ENCODE measurements at regions not wholly inside any gene's neighbourhood (a gene's known extent, or its start where the extent isn't known, plus 50 kb on each side); places are given as distances from the start of the nearest gene placed in this dataset.

- no peak for DNase-seq (ENCODE audit: low spot score)
- no peak for TF ChIP-seq CTCF (IDR thresholded peaks at IDR 0.05; ENCODE audit: unreplicated experiment)
- Mint-ChIP-seq H3K4me1 (ENCODE audit: unreplicated experiment) (peaks cover 9% of the 10 kb centered on the region), H3K9me3 (ENCODE audit: unreplicated experiment) (no peaks in the 10 kb centered on the region), H3K27me3 (ENCODE audit: unreplicated experiment) (no peaks in the 10 kb centered on the region), H3K27ac (ENCODE audit: unreplicated experiment) (no peak overlapping the region), H3K36me3 (ENCODE audit: low read depth, unreplicated experiment) (peaks cover 3% of the 10 kb centered on the region), H3K4me3 (ENCODE audit: unreplicated experiment) (no peak overlapping the region)
These were observed 111.8 kb downstream of the SLC25A47 start for GRCh38 chr14:100434911-100435438.

GRCh38 chr14:100435459-100435858 lies 112.3 kb downstream of the SLC25A47 start:
- TF ChIP-seq CTCF (IDR thresholded peaks at IDR 0.05; ENCODE audit: unreplicated experiment): no peak
- no peak for DNase-seq (ENCODE audit: low spot score)
- peaks cover 4% of the 10 kb centered on the region for H3K27me3 Mint-ChIP-seq (ENCODE audit: unreplicated experiment)
- no peak overlapping the region for H3K4me3 Mint-ChIP-seq (ENCODE audit: unreplicated experiment)
- no peaks in the 10 kb centered on the region for H3K9me3 Mint-ChIP-seq (ENCODE audit: unreplicated experiment)
- H3K36me3 Mint-ChIP-seq (ENCODE audit: low read depth, unreplicated experiment): peaks cover 3% of the 10 kb centered on the region
- peaks cover 14% of the 10 kb centered on the region for H3K4me1 Mint-ChIP-seq (ENCODE audit: unreplicated experiment)
- no peak overlapping the region for H3K27ac Mint-ChIP-seq (ENCODE audit: unreplicated experiment)

- H3K27ac Mint-ChIP-seq (ENCODE audit: unreplicated experiment): no peak overlapping the region
- TF ChIP-seq CTCF (IDR thresholded peaks at IDR 0.05; ENCODE audit: unreplicated experiment): no peak
- H3K4me3 Mint-ChIP-seq (ENCODE audit: unreplicated experiment): no peak overlapping the region
- no peak for DNase-seq (ENCODE audit: low spot score)
- peaks cover 3% of the 10 kb centered on the region for H3K36me3 Mint-ChIP-seq (ENCODE audit: low read depth, unreplicated experiment)
- peaks cover 21% of the 10 kb centered on the region for H3K4me1 Mint-ChIP-seq (ENCODE audit: unreplicated experiment)
- H3K9me3 Mint-ChIP-seq (ENCODE audit: unreplicated experiment): no peaks in the 10 kb centered on the region
- peaks cover 6% of the 10 kb centered on the region for H3K27me3 Mint-ChIP-seq (ENCODE audit: unreplicated experiment)
These were observed 113.7 kb downstream of the SLC25A47 start for GRCh38 chr14:100436745-100437406.

GRCh38 chr14:100438271-100438670 lies 115.1 kb downstream of the SLC25A47 start:
- no peak overlapping the region for H3K27ac Mint-ChIP-seq (ENCODE audit: unreplicated experiment)
- peaks cover 21% of the 10 kb centered on the region for H3K4me1 Mint-ChIP-seq (ENCODE audit: unreplicated experiment)
- H3K9me3 Mint-ChIP-seq (ENCODE audit: unreplicated experiment): no peaks in the 10 kb centered on the region

More at GRCh38 chr14:100438271-100438670, 115.1 kb downstream of the SLC25A47 start:
- Mint-ChIP-seq H3K27me3 (ENCODE audit: unreplicated experiment) (peaks cover 6% of the 10 kb centered on the region), H3K4me3 (ENCODE audit: unreplicated experiment) (no peak overlapping the region), H3K36me3 (ENCODE audit: low read depth, unreplicated experiment) (peaks cover 3% of the 10 kb centered on the region)
- no peak for DNase-seq (ENCODE audit: low spot score)
- no peak for TF ChIP-seq CTCF (IDR thresholded peaks at IDR 0.05; ENCODE audit: unreplicated experiment)

All from endothelial cell (in vitro differentiated cells).